ENCODE measurements at regions not wholly inside any gene's neighbourhood (a gene's known extent, or its start where the extent isn't known, plus 50 kb on each side); places are given as distances from the start of the nearest gene placed in this dataset.

GRCh38 chr7:142379201-142379885, 121.5 kb upstream of the PRSS58 start:
- no peak overlapping the region for H3K4me3 ChIP-seq (ENCODE audit: low read length)
- Mint-ChIP-seq H3K36me3 (ENCODE audit: low read depth) (no peaks in the 10 kb centered on the region), H3K27me3 (peaks cover 4% of the 10 kb centered on the region), H3K27ac (no peak overlapping the region), H3K4me1 (ENCODE audit: low read depth) (peaks cover 9% of the 10 kb centered on the region), H3K9me3 (no peaks in the 10 kb centered on the region), H3K4me3 (no peak overlapping the region)
- intact Hi-C loops (cut with DNase I, micrococcal nuclease): no loop called here
- ChIA-PET CTCF (no interaction called here), POLR2A (interaction anchor here (1.0 to 1.2 kb wide), 2 partner anchors 17 to 432 kb away, joined by 3 read pairs; no protein-coding TSS in a partner anchor)
- no peaks in the 10 kb centered on the region for H3K27me3 ChIP-seq (ENCODE audit: control insufficient read depth in 1 of 2, insufficient read depth in 2 of 2, low read length in 2 of 2)
- TF ChIP-seq, protein P1, sequence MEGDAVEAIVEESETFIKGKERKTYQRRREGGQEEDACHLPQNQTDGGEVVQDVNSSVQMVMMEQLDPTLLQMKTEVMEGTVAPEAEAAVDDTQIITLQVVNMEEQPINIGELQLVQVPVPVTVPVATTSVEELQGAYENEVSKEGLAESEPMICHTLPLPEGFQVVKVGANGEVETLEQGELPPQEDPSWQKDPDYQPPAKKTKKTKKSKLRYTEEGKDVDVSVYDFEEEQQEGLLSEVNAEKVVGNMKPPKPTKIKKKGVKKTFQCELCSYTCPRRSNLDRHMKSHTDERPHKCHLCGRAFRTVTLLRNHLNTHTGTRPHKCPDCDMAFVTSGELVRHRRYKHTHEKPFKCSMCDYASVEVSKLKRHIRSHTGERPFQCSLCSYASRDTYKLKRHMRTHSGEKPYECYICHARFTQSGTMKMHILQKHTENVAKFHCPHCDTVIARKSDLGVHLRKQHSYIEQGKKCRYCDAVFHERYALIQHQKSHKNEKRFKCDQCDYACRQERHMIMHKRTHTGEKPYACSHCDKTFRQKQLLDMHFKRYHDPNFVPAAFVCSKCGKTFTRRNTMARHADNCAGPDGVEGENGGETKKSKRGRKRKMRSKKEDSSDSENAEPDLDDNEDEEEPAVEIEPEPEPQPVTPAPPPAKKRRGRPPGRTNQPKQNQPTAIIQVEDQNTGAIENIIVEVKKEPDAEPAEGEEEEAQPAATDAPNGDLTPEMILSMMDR (IDR thresholded peaks at IDR 0.05): no peak
- no peaks in the 10 kb centered on the region for H3K9me3 ChIP-seq (ENCODE audit: control insufficient read depth in 1 of 2, insufficient read depth in 1 of 2, low read length in 2 of 2)
- peaks cover 10% of the 10 kb centered on the region for H3K4me1 ChIP-seq (ENCODE audit: insufficient read depth, low read length)
- DNase-seq (no peak), ATAC-seq (ENCODE audit: poor library complexity) (no peak)
- H3K36me3 ChIP-seq (ENCODE audit: insufficient read depth, low read length): no peaks in the 10 kb centered on the region
- no peak overlapping the region for H3K27ac ChIP-seq (ENCODE audit: low read depth in 1 of 2, low read length in 2 of 2)

DNA sequence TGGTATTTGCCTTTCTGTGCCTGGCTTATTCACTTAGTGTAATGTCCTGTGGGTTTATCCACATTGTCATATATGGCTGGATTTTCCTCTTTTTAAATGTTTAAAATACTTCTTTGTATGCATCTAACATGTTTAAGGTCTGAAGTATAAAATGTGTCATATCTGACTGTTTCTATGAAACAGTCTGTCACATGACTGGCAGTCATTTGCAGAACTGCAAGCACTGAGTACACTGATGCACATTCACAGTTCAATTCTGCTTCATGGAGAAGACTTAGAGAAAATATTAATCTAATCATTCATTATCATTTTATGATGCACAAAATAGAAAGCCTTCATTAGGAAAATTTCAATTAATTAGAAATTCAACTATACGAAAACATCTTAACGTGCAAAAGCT, 119.7 kb upstream of the PRSS58 start:
- no peaks in the 10 kb centered on the region for H3K9me3 Mint-ChIP-seq
- ChIA-PET CTCF (no interaction called here), POLR2A (interaction anchor here (0.6 kb wide), 1 partner anchor 219 kb away, joined by 3 read pairs; no protein-coding TSS in a partner anchor)
- ATAC-seq (ENCODE audit: poor library complexity) (no peak), DNase-seq (no peak)
- peaks cover 4% of the 10 kb centered on the region for H3K27me3 Mint-ChIP-seq
- no peak overlapping the region for H3K27ac Mint-ChIP-seq
- H3K36me3 Mint-ChIP-seq (ENCODE audit: low read depth): no peaks in the 10 kb centered on the region
- Histone ChIP-seq H3K4me1 (ENCODE audit: insufficient read depth, low read length) (peaks cover 2% of the 10 kb centered on the region), H3K4me3 (ENCODE audit: low read length) (no peak overlapping the region), H3K27me3 (ENCODE audit: control insufficient read depth in 1 of 2, insufficient read depth in 2 of 2, low read length in 2 of 2) (no peaks in the 10 kb centered on the region), H3K36me3 (ENCODE audit: insufficient read depth, low read length) (no peaks in the 10 kb centered on the region), H3K9me3 (ENCODE audit: control insufficient read depth in 1 of 2, insufficient read depth in 1 of 2, low read length in 2 of 2) (no peaks in the 10 kb centered on the region), H3K27ac (ENCODE audit: low read depth in 1 of 2, low read length in 2 of 2) (no peak overlapping the region)
- no peak overlapping the region for H3K4me3 Mint-ChIP-seq
- TF ChIP-seq, protein P1 (IDR thresholded peaks at IDR 0.05): no peak
- intact Hi-C loops (cut with DNase I, micrococcal nuclease): no loop called here
- no peaks in the 10 kb centered on the region for H3K4me1 Mint-ChIP-seq (ENCODE audit: low read depth)

DNA sequence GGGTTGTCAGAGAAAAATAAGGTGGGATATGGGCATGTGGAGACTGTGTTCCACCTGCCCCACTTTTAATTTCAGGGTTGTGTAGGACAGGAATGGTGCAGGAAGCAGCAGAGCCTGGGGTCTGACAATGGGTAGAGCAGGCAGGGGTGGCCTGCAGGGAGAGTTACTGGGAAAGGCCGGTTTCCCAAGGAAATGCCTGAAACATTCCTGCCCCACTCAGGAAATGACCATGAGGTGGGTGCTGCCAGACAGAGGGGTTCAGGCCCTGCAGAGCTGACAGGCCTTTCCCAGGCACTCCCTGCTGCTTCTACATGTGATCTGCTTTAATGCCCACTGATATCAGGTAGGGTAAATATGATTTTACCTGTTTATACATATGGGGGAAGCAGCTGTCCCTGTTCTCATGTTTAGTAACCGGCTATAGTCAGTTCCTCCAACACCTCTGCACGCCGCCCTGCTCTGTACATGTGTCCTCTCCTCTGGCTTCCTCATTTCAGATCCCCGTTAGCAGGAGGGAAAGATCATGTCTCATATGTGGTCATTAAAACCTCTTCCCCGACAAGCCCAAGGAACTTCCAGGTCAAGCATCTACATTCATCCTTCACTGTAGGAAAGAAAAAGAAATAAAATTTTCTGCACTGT, 118.6 kb upstream of the PRSS58 start:
- TF ChIP-seq, protein P1 (IDR thresholded peaks at IDR 0.05): no peak
- ATAC-seq (ENCODE audit: poor library complexity): no peak
- no peaks in the 10 kb centered on the region for H3K9me3 ChIP-seq (ENCODE audit: control insufficient read depth in 1 of 2, insufficient read depth in 1 of 2, low read length in 2 of 2)

More for the DNA sequence above, 118.6 kb upstream of the PRSS58 start:
- no peaks in the 10 kb centered on the region for H3K36me3 ChIP-seq (ENCODE audit: insufficient read depth, low read length)
- Mint-ChIP-seq H3K36me3 (ENCODE audit: low read depth) (no peaks in the 10 kb centered on the region), H3K9me3 (no peaks in the 10 kb centered on the region), H3K27ac (no peak overlapping the region), H3K4me3 (no peak overlapping the region), H3K27me3 (peaks cover 7% of the 10 kb centered on the region), H3K4me1 (ENCODE audit: low read depth) (no peaks in the 10 kb centered on the region)
- ChIA-PET CTCF (no interaction called here), POLR2A (interaction anchor here (0.7 kb wide), 1 partner anchor 435 kb away, joined by 3 read pairs; no protein-coding TSS in a partner anchor)
- H3K4me1 ChIP-seq (ENCODE audit: insufficient read depth, low read length): peaks cover under 1% of the 10 kb centered on the region
- intact Hi-C loops (cut with DNase I, micrococcal nuclease): no loop called here
- H3K4me3 ChIP-seq (ENCODE audit: low read length): no peak overlapping the region
- no peak overlapping the region for H3K27ac ChIP-seq (ENCODE audit: low read depth in 1 of 2, low read length in 2 of 2)
- no peak for DNase-seq
- no peaks in the 10 kb centered on the region for H3K27me3 ChIP-seq (ENCODE audit: control insufficient read depth in 1 of 2, insufficient read depth in 2 of 2, low read length in 2 of 2)
